SK-N-SH (cell line): ENCODE measurements at regions not wholly inside any gene's neighbourhood (a gene's known extent, or its start where the extent isn't known, plus 50 kb on each side); places are given as distances from the start of the nearest gene placed in this dataset.

Experiments
- CTCF ChIA-PET: fragments of 300-600, 350-600 bp; formaldehyde crosslinking; extraction: SDS; loops from one replicate; lab custom pipeline; 2021; lab: Yijun Ruan, JAX
- POLR2A ChIA-PET: fragments of 350-600 bp; sonication (Branson Sonifier 250); formaldehyde crosslinking; extraction: SDS; loops from one replicate; lab custom pipeline; 2020; ENCODE audit warnings: antibody characterized with exemption, inconsistent platforms; lab: Yijun Ruan, JAX
- DNase-seq: peaks from one replicate; pipeline ENCODE4 v3.0.0; 2012
- H2AFZ ChIP-seq: fragments of 200-600 bp; sonication (generic); 2 replicates; pipeline ENCODE4 v1.8.1; 2016; ENCODE audit warnings: antibody characterized with exemption, mild to moderate bottlenecking, low read depth
- H3F3A ChIP-seq: fragments of 200-600 bp; sonication (generic); replicated peaks from 2 replicates; pipeline ENCODE3; 2016; ENCODE audit warnings: antibody characterized with exemption, mild to moderate bottlenecking; ENCODE audit not compliant: insufficient read depth
- H3K27ac ChIP-seq, 2 experiments: fragments of 200-500 bp in 1 of 2; fragments of 200-600 bp in 1 of 2; sonication (Bioruptor generic) in 1 of 2; sonication (generic), shearing (Covaris generic) in 1 of 2; 2 replicates each; pipeline versions ENCODE4 v1.5.1 to v1.6.1; 2014 to 2016; ENCODE audit warnings: low read depth in 2 of 2, inconsistent platforms in 1 of 2, low read length in 1 of 2, mild to moderate bottlenecking in 1 of 2, mixed read lengths in 1 of 2
- H3K27me3 ChIP-seq: fragments of 200-600 bp; sonication (generic), shearing (Covaris generic); 2 replicates; pipeline ENCODE4 v1.6.1; 2016; ENCODE audit warnings: mixed run types; ENCODE audit not compliant: insufficient read depth
- H3K36me3 ChIP-seq, 2 experiments: fragments of 200-500 bp in 1 of 2; fragments of 200-600 bp in 1 of 2; sonication (Bioruptor generic) in 1 of 2; sonication (generic) in 1 of 2; replicated peaks in 1 of 2; 2 replicates each; pipeline versions ENCODE3 to v1.5.1; 2014 to 2016; ENCODE audit warnings: low read length in 1 of 2, mild to moderate bottlenecking in 1 of 2; ENCODE audit not compliant: insufficient read depth in 2 of 2, control insufficient read depth in 1 of 2
- H3K4me1 ChIP-seq, 2 experiments: fragments of 200-500 bp in 1 of 2; fragments of 200-600 bp in 1 of 2; sonication (Bioruptor generic) in 1 of 2; sonication (generic), shearing (Covaris generic) in 1 of 2; 2 replicates each; pipeline versions ENCODE4 v1.5.1 to v1.6.1; 2014 to 2016; ENCODE audit warnings: low read depth in 1 of 2, low read length in 1 of 2, mixed run types in 1 of 2; ENCODE audit not compliant: insufficient read depth in 2 of 2, control insufficient read depth in 1 of 2
- H3K4me2 ChIP-seq: fragments of 200-600 bp; sonication (generic), shearing (Covaris generic); 2 replicates; pipeline ENCODE4 v1.6.1; 2017; ENCODE audit warnings: mixed run types
- H3K4me3 ChIP-seq, 2 experiments: fragments of 200-500 bp in 1 of 2; fragments of 200-600 bp in 1 of 2; sonication (Bioruptor generic) in 1 of 2; sonication (generic), shearing (Covaris generic) in 1 of 2; 2 replicates each; pipeline versions ENCODE4 v1.5.1 to v1.8.1; 2014 to 2016; ENCODE audit warnings: low read depth in 2 of 2, inconsistent platforms in 1 of 2, low read length in 1 of 2, mild to moderate bottlenecking in 1 of 2, mixed read lengths in 1 of 2, moderate library complexity in 1 of 2
- H3K79me2 ChIP-seq: fragments of 200-600 bp; sonication (generic); 2 replicates; pipeline ENCODE4 v1.8.1; 2017; ENCODE audit warnings: mild to moderate bottlenecking; ENCODE audit not compliant: insufficient read depth
- H3K9ac ChIP-seq: fragments of 200-600 bp; sonication (generic); 2 replicates; pipeline ENCODE4 v1.6.1; 2017; ENCODE audit warnings: mixed run types
- H3K9me2 ChIP-seq: fragments of 200-600 bp; sonication (generic); 2 replicates; pipeline ENCODE4 v1.6.1; 2017; ENCODE audit warnings: mixed run types
- H3K9me3 ChIP-seq: fragments of 200-600 bp; sonication (generic); 2 replicates; pipeline ENCODE4 v1.6.1; 2017; ENCODE audit warnings: mixed run types, mild to moderate bottlenecking, moderate library complexity
- H4K20me1 ChIP-seq: fragments of 200-600 bp; sonication (generic); 2 replicates; pipeline ENCODE4 v1.6.1; 2017; ENCODE audit warnings: mild to moderate bottlenecking, mixed run types; ENCODE audit not compliant: insufficient read depth
- CTCF ChIP-seq: fragments of 200-600 bp; sonication (generic); IDR thresholded peaks from 2 replicates; pipeline ENCODE4 v1.6.1; 2017; ENCODE audit warnings: antibody characterized with exemption, mild to moderate bottlenecking, moderate library complexity
- ELF1 ChIP-seq: IDR thresholded peaks from 2 replicates; pipeline ENCODE4 v1.4.0; 2012
- EZH2phosphoT487 ChIP-seq: fragments of 200-600 bp; sonication (generic); IDR thresholded peaks from 2 replicates; pipeline ENCODE4 v1.6.1; 2017; ENCODE audit warnings: low read depth, mixed run types, mild to moderate bottlenecking, antibody characterized with exemption, moderate library complexity, borderline replicate concordance
- MEF2A ChIP-seq: IDR thresholded peaks from 2 replicates; pipeline ENCODE4 v1.4.0; 2012; ENCODE audit warnings: low read depth, borderline replicate concordance
- POLR2AphosphoS5 ChIP-seq: IDR thresholded peaks from 2 replicates; pipeline ENCODE4 v1.6.1; 2012; ENCODE audit warnings: low read depth, low read length
- RAD21 ChIP-seq: IDR thresholded peaks from 2 replicates; pipeline ENCODE4 v1.6.1; 2012; ENCODE audit warnings: mild to moderate bottlenecking, low read length
- RCOR1 ChIP-seq: fragments of 150-350 bp; IDR thresholded peaks from 2 replicates; pipeline ENCODE4 v1.6.1; 2017; ENCODE audit warnings: antibody characterized with exemption, low read length
- RFX5 ChIP-seq: IDR thresholded peaks from 2 replicates; pipeline ENCODE4 v1.6.1; 2012; ENCODE audit warnings: mild to moderate bottlenecking, improper control_type of control experiment, low read length
- RXRA ChIP-seq: IDR thresholded peaks from 2 replicates; pipeline ENCODE4 v1.4.0; 2012; ENCODE audit warnings: low read depth, mild to moderate bottlenecking, borderline replicate concordance
- SIN3A ChIP-seq: IDR thresholded peaks from 2 replicates; pipeline ENCODE4 v1.6.1; 2012; ENCODE audit warnings: low read depth, mild to moderate bottlenecking, low read length, moderate library complexity, borderline replicate concordance
- SMC3 ChIP-seq: IDR thresholded peaks from 2 replicates; pipeline ENCODE4 v1.6.1; 2012; ENCODE audit warnings: low read depth, low read length, improper control_type of control experiment
- TCF12 ChIP-seq: IDR thresholded peaks from 2 replicates; pipeline ENCODE4 v1.4.0; 2012
- TEAD4 ChIP-seq: IDR thresholded peaks from 2 replicates; pipeline ENCODE4 v1.4.0; 2012; ENCODE audit warnings: mild to moderate bottlenecking, borderline replicate concordance; ENCODE audit not compliant: insufficient read depth
- USF1 ChIP-seq: IDR thresholded peaks from 2 replicates; pipeline ENCODE4 v1.4.0; 2012; ENCODE audit warnings: low read depth, borderline replicate concordance
- USF2 ChIP-seq: fragments of 150-350 bp; IDR thresholded peaks from 2 replicates; pipeline ENCODE4 v1.6.1; 2017; ENCODE audit warnings: antibody characterized with exemption, low read length, low read depth, borderline replicate concordance
- ZBTB33 ChIP-seq: IDR thresholded peaks from 2 replicates; pipeline ENCODE4 v1.4.0; 2012; ENCODE audit warnings: low read depth, borderline replicate concordance

GRCh38 chr3:25038271-25038670, 389.8 kb upstream of the RARB start:
- Histone ChIP-seq H2AFZ (no peak overlapping the region), H3K4me3 (no peak overlapping the region), H3K27me3 (no peaks in the 10 kb centered on the region), H3K4me1 (peaks cover 0 to 8% of the 10 kb centered on the region in 2 experiments; a peak in 2 of 4 replicates), H3K9me3 (no peaks in the 10 kb centered on the region), H3K27ac (no peak overlapping the region)
- CTCF ChIA-PET: interaction anchor here (1.4 to 2.1 kb wide), 2 partner anchors 517 to 556 kb away, joined by 3 to 11 read pairs; no protein-coding TSS in a partner anchor
- no peak for DNase-seq
- TF ChIP-seq USF1 (no peak), RCOR1 (no peak), TCF12 (no peak), SMC3 (no peak), ELF1 (no peak), ZBTB33 (no peak), RAD21 (no peak), MEF2A (no peak), RFX5 (no peak), CTCF (no peak), USF2 (no peak), POLR2AphosphoS5 (no peak), EZH2phosphoT487 (no peak), TEAD4 (no peak), RXRA (no peak), SIN3A (no peak)
- TF ChIP-seq, all 33 proteins: peak for 0
- H3K9me2 ChIP-seq: no peaks in the 10 kb centered on the region
- H3K36me3 ChIP-seq: no peaks in the 10 kb centered on the region
- H3F3A ChIP-seq: no peaks in the 10 kb centered on the region
- no peaks in the 10 kb centered on the region for H4K20me1 ChIP-seq
- H3K9ac ChIP-seq: no peak overlapping the region
- no peak overlapping the region for H3K4me2 ChIP-seq
- POLR2A ChIA-PET: no interaction called here
- no peaks in the 10 kb centered on the region for H3K79me2 ChIP-seq
